Right lobe of liver (tissue), 6 donors: ENCODE measurements at regions not wholly inside any gene's neighbourhood (a gene's known extent, or its start where the extent isn't known, plus 50 kb on each side); places are given as distances from the start of the nearest gene placed in this dataset.
"Not testable (repeated sequence)": the region's sequence is repeated elsewhere in the genome, so short reads cannot be mapped to it uniquely, and the experiment has no call there.

Experiments
- ATAC-seq, 4 donors: fragments of 200-7000 bp; cut with Tn5 transposase; one replicate each; pipeline ENCODE4 v1.9.1; 2020; ENCODE audit warnings: mild to moderate bottlenecking in 4 of 4, moderate library complexity in 4 of 4
- DNase-seq, 3 donors: peaks; one replicate each; pipeline ENCODE4 v3.0.0-alpha.2; 2020
- H3K27ac ChIP-seq, 3 donors: fragments of 200-600 bp; one replicate each; pipeline ENCODE4 v1.8.0; 2022
- H3K27me3 ChIP-seq, 2 donors: fragments of 200-600 bp; one replicate each; pipeline ENCODE4 v1.8.0; 2022
- H3K36me3 ChIP-seq, 4 donors: fragments of 200-600 bp; sonication (generic) in 1 of 4; one replicate each; pipeline versions ENCODE4 v1.5.1 to v1.8.0; 2017 to 2022; ENCODE audit warnings: control low read depth in 1 of 4
- H3K4me1 ChIP-seq, 4 donors: fragments of 200-600 bp; sonication (generic) in 1 of 4; one replicate each; pipeline versions ENCODE4 v1.5.1 to v1.8.0; 2017 to 2022; ENCODE audit warnings: control low read depth in 1 of 4
- H3K4me3 ChIP-seq, 3 donors: fragments of 200-600 bp; one replicate each; pipeline ENCODE4 v1.8.0; 2022
- H3K9me3 ChIP-seq, 4 donors: fragments of 200-600 bp; sonication (generic) in 1 of 4; one replicate each; pipeline versions ENCODE4 v1.5.1 to v1.8.0; 2017 to 2022; ENCODE audit warnings: control low read depth in 1 of 4
- POLR2A ChIP-seq: fragments of 450-650 bp; IDR thresholded peaks from one replicate; pipeline ENCODE4 v1.6.1; 2017; ENCODE audit warnings: antibody characterized with exemption, mild to moderate bottlenecking
- WGBS: methylation state at CpG from one replicate; pipeline ENCODE4 v1.1.6; 2018; ENCODE audit warnings: low coverage, low lambda C conversion rate; ENCODE audit not compliant: insufficient coverage; ENCODE audit errors: missing lambda C conversion rate; 5-methylcytosine and 5-hydroxymethylcytosine counted together
- intact Hi-C, 2 donors: fragments of 100-400 bp; cut with DNase I; formaldehyde crosslinking; loops; one replicate each; pipeline versions ENCODE4 v1.11.2 to v1.14.1; 2022
- TF ChIP-seq, protein P1 (sequence below), 4 donors: fragments of 200-600 bp in 3 of 4; fragments of 450-650 bp in 1 of 4; IDR thresholded peaks; one replicate each; pipeline versions ENCODE4 v1.5.1 to v1.8.0; 2016 to 2022; ENCODE audit warnings: antibody characterized with exemption in 4 of 4, mild to moderate bottlenecking in 2 of 4
- donor health status: DM: no; HTN: yes; CAD: no.
- donor health status: DM: no; HTN: no; CAD: no.
- donor health status: DM: no; HTN: no; CAD: no.
- donor health status: DM: no; HTN: yes; CAD: no.
- donor health status: DM: no; HTN: yes; CAD: no.

- no peak overlapping the region for H3K4me3 ChIP-seq
Observed at GRCh38 chr18:52156166-52156565, 183.8 kb upstream of the DCC start.

DNA sequence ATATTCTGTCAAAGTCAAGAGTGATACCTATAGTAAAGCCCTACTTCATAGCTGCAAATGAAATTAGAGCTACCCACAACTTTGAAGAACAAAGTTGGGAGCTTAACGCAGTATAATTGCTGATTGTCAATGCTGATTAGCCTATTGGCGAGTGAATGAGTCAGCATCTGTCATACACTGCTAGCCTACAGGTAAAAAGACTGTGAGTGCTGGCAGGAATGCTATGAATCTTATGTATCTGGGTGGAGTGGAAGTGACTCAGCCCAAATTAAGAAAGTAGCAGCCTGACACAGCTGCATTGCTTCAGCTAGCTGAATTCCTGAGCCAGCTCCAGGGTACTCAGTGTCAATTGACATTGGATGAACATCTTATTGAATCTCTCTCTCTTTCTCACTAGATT, 179.4 kb upstream of the DCC start:
- Histone ChIP-seq H3K4me1 (no peaks in the 10 kb centered on the region), H3K36me3 (no peaks in the 10 kb centered on the region), H3K4me3 (no peak overlapping the region), H3K27ac (no peak overlapping the region), H3K27me3 (no peaks in the 10 kb centered on the region), H3K9me3 (no peaks in the 10 kb centered on the region)
- 78% methylated on average over 2 of the region's 2 CpGs for WGBS
- no peak for DNase-seq
- ATAC-seq: no peak
- intact Hi-C loops: no loop called here
- TF ChIP-seq POLR2A: no peak
- TF ChIP-seq, protein P1, sequence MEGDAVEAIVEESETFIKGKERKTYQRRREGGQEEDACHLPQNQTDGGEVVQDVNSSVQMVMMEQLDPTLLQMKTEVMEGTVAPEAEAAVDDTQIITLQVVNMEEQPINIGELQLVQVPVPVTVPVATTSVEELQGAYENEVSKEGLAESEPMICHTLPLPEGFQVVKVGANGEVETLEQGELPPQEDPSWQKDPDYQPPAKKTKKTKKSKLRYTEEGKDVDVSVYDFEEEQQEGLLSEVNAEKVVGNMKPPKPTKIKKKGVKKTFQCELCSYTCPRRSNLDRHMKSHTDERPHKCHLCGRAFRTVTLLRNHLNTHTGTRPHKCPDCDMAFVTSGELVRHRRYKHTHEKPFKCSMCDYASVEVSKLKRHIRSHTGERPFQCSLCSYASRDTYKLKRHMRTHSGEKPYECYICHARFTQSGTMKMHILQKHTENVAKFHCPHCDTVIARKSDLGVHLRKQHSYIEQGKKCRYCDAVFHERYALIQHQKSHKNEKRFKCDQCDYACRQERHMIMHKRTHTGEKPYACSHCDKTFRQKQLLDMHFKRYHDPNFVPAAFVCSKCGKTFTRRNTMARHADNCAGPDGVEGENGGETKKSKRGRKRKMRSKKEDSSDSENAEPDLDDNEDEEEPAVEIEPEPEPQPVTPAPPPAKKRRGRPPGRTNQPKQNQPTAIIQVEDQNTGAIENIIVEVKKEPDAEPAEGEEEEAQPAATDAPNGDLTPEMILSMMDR (IDR thresholded peaks at IDR 0.05): no peak

More at GRCh38 chr18:52156166-52156565, 183.8 kb upstream of the DCC start:
- intact Hi-C loops: no loop called here
- no peaks in the 10 kb centered on the region for H3K36me3 ChIP-seq
- H3K27me3 ChIP-seq: no peaks in the 10 kb centered on the region
- no peaks in the 10 kb centered on the region for H3K9me3 ChIP-seq
- TF ChIP-seq POLR2A: no peak
- TF ChIP-seq, protein P1 (IDR thresholded peaks at IDR 0.05): no peak
- no peak for DNase-seq
- ATAC-seq: no peak
- H3K4me1 ChIP-seq: no peaks in the 10 kb centered on the region
- no peak overlapping the region for H3K27ac ChIP-seq

DNA sequence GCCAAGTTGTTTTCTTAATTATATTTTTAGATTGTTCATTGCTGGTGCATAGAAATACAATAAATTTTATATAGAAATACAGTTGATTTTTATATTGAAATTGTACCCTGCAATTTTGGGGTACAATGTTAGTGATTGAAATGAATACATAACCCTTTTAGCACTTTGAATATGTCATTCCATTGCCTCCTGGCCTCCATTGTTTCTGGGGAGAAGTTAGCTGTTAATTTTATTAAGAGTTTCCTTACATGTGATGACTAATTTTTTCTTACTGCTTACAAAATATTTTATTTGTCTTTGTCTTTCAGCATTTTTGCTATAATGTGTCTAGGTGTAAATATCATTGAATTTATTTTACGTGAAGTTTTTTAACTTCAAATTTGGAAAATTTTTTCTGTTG, 176.5 kb upstream of the DCC start:
- ATAC-seq (no peak), DNase-seq (no peak)
- no peaks in the 10 kb centered on the region for H3K4me1 ChIP-seq
- WGBS: 52% methylated on average over 1 of the region's 1 CpG
- no peaks in the 10 kb centered on the region for H3K27me3 ChIP-seq
- no peaks in the 10 kb centered on the region for H3K36me3 ChIP-seq
- H3K9me3 ChIP-seq: no peaks in the 10 kb centered on the region
- intact Hi-C loops: no loop called here
- no peak overlapping the region for H3K27ac ChIP-seq
- no peak overlapping the region for H3K4me3 ChIP-seq
- no peak for TF ChIP-seq POLR2A
- TF ChIP-seq, protein P1 (IDR thresholded peaks at IDR 0.05): no peak

DNA sequence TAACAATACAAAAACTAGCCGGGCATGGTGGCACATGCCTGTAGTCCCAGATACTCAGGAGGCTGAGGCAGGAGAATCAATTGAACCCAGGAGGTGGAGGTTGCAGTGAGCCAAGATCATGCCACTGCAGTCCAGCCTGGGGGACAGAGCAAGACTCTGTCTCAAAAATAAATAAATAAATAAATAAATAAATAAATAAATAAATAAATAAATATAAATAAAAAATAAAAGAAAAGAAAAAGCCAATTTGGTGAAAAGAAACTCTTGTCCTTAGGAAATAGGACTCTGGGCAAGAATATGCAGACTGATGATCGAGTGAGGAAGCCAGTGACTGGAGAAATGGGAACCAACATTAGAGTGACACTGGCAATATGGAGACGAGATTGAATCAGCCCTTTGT, 171.9 kb upstream of the DCC start:
- H3K4me1 ChIP-seq, ATAC-seq, H3K36me3 ChIP-seq, H3K27ac ChIP-seq, H3K9me3 ChIP-seq, intact Hi-C loops, H3K4me3 ChIP-seq, H3K27me3 ChIP-seq, DNase-seq: not testable (repeated sequence)
- WGBS: 48% methylated on average over 3 of the region's 3 CpGs

DNA sequence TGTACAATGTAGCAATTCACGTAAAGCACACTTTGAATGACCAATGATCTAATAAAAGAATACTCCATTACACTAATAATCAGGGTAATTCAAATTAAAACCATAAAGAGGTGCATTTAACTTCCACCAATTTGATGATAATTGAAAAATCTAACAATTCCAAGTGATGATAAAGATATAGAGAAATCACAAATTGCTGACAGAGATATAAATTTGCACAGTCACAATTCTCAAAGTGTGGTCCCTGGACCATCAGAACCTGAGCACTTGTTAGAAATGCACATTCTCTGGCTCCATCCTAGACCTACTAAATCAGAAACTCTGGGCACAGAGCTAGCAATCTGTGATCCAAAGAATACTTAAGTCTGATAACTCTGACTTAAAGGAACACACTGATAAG, 165.8 kb upstream of the DCC start:
- no peak for TF ChIP-seq POLR2A
- TF ChIP-seq, protein P1 (IDR thresholded peaks at IDR 0.05): no peak
- H3K4me1 ChIP-seq: no peaks in the 10 kb centered on the region
- no peak overlapping the region for H3K4me3 ChIP-seq
- H3K27me3 ChIP-seq: no peaks in the 10 kb centered on the region
- 57% methylated on average over 1 of the region's 1 CpG for WGBS
- H3K27ac ChIP-seq: no peak overlapping the region
- no peaks in the 10 kb centered on the region for H3K36me3 ChIP-seq
- no peaks in the 10 kb centered on the region for H3K9me3 ChIP-seq
- intact Hi-C loops: no loop called here
- no peak for DNase-seq
- no peak for ATAC-seq
